ENCODE measurements at regions not wholly inside any gene's neighbourhood (a gene's known extent, or its start where the extent isn't known, plus 50 kb on each side); places are given as distances from the start of the nearest gene placed in this dataset.

GRCh38 chr2:57843158-57843557, 203.4 kb upstream of the VRK2 start:
- H3K27me3 ChIP-seq (ENCODE audit: insufficient read depth): no peaks in the 10 kb centered on the region
- H3K9ac ChIP-seq: no peak overlapping the region
- TF ChIP-seq YY1 (IDR thresholded peaks at IDR 0.05; ENCODE audit: low read depth) (no peak), TAF1 (IDR thresholded peaks at IDR 0.05; ENCODE audit: borderline replicate concordance, low read depth, low read length) (no peak), SIN3A (IDR thresholded peaks at IDR 0.05; ENCODE audit: borderline replicate concordance, low read depth, low read length) (no peak), USF1 (IDR thresholded peaks at IDR 0.05; ENCODE audit: borderline replicate concordance, low read depth) (no peak), MAX (IDR thresholded peaks at IDR 0.05; ENCODE audit: low read depth) (no peak), REST (IDR thresholded peaks at IDR 0.05; ENCODE audit: low read depth, low read length) (no peak), SMC3 (IDR thresholded peaks at IDR 0.05; ENCODE audit: low read depth, low read length) (no peak), GABPA (IDR thresholded peaks at IDR 0.05; ENCODE audit: low read depth) (no peak), NRF1 (IDR thresholded peaks at IDR 0.05; ENCODE audit: low read depth, low read length) (no peak), CHD2 (IDR thresholded peaks at IDR 0.05; ENCODE audit: low read length, partially characterized antibody) (no peak), FOXM1 (IDR thresholded peaks at IDR 0.05; ENCODE audit: low read depth) (no peak), RXRA (IDR thresholded peaks at IDR 0.05; ENCODE audit: borderline replicate concordance, low read depth) (no peak), EZH2phosphoT487 (IDR thresholded peaks at IDR 0.05; ENCODE audit: borderline replicate concordance, low read depth) (no peak)
- TF ChIP-seq, protein P1, sequence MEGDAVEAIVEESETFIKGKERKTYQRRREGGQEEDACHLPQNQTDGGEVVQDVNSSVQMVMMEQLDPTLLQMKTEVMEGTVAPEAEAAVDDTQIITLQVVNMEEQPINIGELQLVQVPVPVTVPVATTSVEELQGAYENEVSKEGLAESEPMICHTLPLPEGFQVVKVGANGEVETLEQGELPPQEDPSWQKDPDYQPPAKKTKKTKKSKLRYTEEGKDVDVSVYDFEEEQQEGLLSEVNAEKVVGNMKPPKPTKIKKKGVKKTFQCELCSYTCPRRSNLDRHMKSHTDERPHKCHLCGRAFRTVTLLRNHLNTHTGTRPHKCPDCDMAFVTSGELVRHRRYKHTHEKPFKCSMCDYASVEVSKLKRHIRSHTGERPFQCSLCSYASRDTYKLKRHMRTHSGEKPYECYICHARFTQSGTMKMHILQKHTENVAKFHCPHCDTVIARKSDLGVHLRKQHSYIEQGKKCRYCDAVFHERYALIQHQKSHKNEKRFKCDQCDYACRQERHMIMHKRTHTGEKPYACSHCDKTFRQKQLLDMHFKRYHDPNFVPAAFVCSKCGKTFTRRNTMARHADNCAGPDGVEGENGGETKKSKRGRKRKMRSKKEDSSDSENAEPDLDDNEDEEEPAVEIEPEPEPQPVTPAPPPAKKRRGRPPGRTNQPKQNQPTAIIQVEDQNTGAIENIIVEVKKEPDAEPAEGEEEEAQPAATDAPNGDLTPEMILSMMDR (IDR thresholded peaks at IDR 0.05): no peak
- DNase-seq: no peak
- H3K4me3 ChIP-seq (ENCODE audit: low read depth in 2 of 2, low read length in 1 of 2): no peak overlapping the region
- POLR2A ChIA-PET: no interaction called here
- no peaks in the 10 kb centered on the region for H3K79me2 ChIP-seq (ENCODE audit: insufficient read depth)
- H3K4me2 ChIP-seq: no peak overlapping the region
- H3K4me1 ChIP-seq (ENCODE audit: control insufficient read depth in 1 of 2, insufficient read depth in 2 of 2, low read depth in 1 of 2, low read length in 1 of 2): no peaks in the 10 kb centered on the region
- CTCF ChIA-PET: no interaction called here
- H2AFZ ChIP-seq (ENCODE audit: low read depth): no peak overlapping the region
- no peaks in the 10 kb centered on the region for H3K9me3 ChIP-seq
- H3K9me2 ChIP-seq: no peaks in the 10 kb centered on the region
- 34% methylated on average over 3 of the region's 3 CpGs for WGBS (ENCODE audit: low lambda C conversion rate)
- no peak overlapping the region for H3K27ac ChIP-seq (ENCODE audit: low read depth in 2 of 2, low read length in 1 of 2)
- no peaks in the 10 kb centered on the region for H3K36me3 ChIP-seq (replicated peaks in 1 of 2; ENCODE audit: control insufficient read depth in 1 of 2, insufficient read depth in 2 of 2, low read length in 1 of 2)
- no peaks in the 10 kb centered on the region for H3F3A ChIP-seq (replicated peaks; ENCODE audit: insufficient read depth)
- H4K20me1 ChIP-seq (ENCODE audit: insufficient read depth): no peaks in the 10 kb centered on the region
